ENCODE measurements at regions not wholly inside any gene's neighbourhood (a gene's known extent, or its start where the extent isn't known, plus 50 kb on each side); places are given as distances from the start of the nearest gene placed in this dataset.
A peak's percentile ranks its signal among the peaks of the same experiment; 100 is the strongest.

- no peak for DNase-seq
These were observed 1135.0 kb downstream of the GATA3 start for GRCh38 chr10:9189448-9189847.

- DNase-seq = no peak
These were observed 1138.6 kb downstream of the GATA3 start for GRCh38 chr10:9193120-9193519.

DNA sequence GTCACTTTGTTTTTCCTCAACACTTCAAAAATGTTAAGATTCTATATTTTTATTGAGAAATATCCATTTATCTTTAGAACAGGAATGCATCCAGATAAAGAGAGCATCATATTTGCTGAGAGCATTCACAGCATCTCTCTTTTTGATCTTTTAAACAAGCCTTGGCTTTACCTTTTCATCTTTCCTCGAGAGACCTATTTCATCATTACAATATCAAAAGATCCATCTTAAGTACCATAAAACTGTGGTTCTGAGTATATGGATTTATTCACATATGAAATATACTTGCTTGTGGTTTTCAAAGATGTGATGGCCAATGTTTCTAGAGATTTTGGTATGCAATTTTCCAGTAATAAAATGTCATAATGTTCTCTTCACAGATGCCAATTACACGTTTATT, 1140.9 kb downstream of the GATA3 start:
- DNase-seq = no peak

GRCh38 chr10:9198611-9199010, 1144.1 kb downstream of the GATA3 start:
- no peak for DNase-seq

DNA sequence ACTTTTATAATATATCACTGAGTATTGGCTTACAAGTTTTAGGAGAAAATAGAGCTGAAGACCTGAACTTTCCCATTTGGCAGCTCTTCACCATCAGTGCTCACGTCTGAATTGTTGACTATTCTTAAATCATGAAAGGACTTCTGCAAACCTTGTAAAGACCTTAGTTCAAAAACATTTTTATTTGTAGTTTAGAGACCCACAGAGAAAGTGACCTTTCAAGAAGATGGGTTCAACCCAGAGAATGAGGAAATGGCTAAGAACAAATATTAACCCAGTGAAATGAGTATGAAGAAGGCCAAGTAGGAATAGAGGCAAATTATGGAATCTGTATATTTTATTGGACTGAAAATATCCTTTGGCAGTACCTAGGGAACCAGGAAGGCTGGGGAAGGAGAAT, 1151.1 kb downstream of the GATA3 start:
- DNase-seq = no peak

DNA sequence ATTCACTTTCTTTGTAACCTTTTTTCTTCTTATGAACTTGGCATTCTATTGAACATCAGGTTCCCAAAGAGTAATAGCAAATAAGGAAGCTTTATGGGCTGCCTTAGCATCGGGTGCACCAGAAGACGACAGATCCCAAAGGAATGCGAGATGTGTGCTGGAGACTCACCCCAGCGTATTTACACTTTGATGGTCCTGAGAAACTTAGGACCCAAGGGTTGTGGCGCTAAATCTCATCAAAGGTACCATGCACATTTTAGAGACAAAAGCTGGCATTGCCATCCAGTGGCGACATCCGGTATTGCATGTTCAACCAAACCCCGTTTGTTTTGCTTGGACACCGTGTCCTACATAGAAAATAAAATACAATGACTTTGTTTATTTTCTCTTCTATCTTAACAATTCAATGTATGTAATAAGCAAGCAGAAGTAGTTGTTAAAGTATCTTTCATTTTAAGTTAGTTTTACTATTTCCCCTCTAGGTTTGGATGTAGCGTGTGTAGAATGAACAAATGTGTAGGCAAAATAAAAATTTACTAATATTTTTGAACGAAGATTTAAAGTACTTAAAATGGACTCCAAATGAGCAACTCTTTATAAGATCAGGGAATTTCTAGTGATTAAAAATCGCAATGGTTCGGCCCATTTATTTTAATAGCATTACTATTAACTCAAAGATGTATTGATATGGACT, 1154.8 kb downstream of the GATA3 start:
- DNase-seq = peak; percentile 69

DNA sequence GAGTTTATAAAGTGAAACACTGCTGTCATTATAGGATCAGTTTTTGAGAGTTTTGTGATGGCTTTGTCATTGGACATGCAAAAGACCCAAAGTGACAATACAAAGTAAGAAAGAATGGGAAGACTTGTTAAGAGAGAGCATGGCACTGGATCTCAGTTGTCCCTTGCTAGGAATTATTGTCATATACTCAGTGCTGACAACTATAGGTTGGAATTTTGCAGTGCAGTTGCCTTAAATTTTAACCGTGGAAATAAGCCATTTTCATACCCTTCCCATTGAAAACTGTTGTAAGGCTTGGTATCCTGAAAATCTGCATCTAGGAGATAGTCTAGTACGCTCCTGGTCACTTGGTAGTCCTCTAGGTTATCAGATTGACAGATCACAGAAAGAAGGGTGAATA, 1156.7 kb downstream of the GATA3 start:
- peak; percentile 20 for DNase-seq

DNA sequence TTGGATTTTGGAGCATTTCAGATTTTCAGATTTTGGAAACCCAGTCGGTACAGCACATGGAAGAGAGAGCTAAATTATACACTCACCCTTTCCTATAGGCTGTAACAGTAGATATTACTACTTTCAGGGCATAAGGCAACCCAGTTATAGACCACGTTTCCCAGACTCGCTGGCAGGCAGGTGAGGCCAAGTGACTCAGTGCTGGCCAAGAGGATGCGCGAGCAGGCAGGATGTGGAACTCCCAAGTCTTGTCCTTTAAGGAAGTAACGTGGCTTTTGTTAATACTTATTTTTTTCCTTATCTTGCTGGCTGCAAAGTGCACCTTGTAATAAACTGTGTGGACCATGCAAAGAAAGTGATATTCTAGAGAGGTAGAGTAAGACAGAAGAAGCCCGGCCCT, 1160.1 kb downstream of the GATA3 start:
- DNase-seq = no peak

DNA sequence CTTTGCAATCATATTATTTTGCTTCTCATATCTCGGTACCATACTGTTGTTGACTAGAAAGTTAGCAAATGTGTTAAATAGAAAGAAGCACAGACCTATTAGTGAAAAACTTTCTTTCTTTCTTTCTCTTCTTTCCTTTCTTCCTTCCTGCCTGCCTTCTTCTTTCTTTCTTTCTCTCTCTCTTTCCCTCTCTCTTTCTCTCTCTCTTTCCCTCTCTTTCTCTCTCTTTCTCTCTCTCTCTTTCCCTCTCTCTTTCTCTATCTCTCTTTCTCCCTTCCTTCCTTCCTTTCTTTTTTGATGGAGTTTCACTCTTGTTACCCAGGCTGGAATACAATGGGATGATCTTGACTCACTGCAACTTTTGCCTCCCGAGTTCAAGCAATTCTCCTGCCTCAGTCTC, 1160.6 kb downstream of the GATA3 start:
- no peak for DNase-seq

GRCh38 chr10:9219860-9220259, 1165.4 kb downstream of the GATA3 start:
- DNase-seq = no peak

- no peak for DNase-seq
These were observed 1168.4 kb downstream of the GATA3 start for GRCh38 chr10:9222917-9223316.

- peak; percentile 5 for DNase-seq
These were observed 1173.3 kb downstream of the GATA3 start for GRCh38 chr10:9227679-9228365.

GRCh38 chr10:9228771-9229170, 1174.3 kb downstream of the GATA3 start:
- DNase-seq = no peak

GRCh38 chr10:9229702-9230244, 1175.3 kb downstream of the GATA3 start:
- DNase-seq = no peak

DNA sequence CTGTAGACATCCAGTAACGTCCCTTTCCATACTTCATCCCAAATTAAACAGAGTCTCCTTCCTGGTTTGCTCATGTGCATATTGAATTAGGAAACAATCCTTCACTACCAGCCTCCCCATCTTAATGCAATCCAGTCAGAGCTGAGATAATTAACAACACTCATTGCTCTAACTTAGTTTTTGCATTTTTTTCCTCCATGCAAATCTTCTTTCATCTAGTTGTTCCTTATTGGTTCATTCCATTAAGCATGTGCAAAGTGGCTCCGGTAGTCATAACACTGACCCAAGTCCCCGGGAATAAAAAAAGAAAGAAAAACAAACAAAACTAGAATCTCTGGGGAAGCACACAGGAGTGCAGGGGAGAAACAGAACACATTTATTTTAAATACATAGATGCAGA, 1176.1 kb downstream of the GATA3 start:
- no peak for DNase-seq

GRCh38 chr10:9234191-9234590, 1179.7 kb downstream of the GATA3 start:
- no peak for DNase-seq

DNA sequence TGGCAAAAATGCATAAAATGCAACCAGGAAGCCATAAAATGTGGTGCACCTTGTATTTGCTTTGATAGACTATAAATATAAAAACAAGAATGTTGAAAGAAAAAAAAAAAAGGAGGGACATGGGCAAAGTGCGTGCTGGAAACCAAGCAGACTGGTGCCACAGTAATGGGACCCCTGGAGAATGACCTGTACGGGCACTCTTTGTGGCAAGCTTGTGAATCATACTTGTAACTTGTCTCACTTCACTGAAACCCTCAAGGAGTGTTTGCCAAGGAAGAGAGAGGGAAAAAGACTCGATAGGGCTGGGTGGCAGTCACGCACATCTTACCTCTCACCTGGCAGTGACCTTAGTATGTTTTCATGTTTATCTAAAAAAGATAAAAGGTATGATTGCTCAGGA, 1183.6 kb downstream of the GATA3 start:
- DNase-seq = no peak

DNA sequence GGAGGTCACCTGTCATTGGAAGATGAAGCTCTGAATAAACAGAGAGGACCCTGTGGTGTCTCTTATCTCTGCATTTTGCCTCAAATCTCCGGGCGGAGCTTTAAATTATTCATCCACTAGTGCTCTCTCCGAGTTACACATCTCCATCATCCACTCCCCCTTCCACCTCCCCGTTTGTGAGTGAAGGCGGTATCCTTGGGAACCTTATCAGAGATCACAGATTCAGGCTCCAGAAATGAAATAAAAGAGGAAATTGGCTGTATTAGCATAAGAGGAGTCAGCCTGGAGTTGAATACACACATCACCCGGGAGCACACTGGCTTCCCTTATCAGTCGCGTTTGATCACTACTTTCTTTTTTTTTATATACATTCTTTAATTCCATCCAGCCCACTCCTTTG, 1184.8 kb downstream of the GATA3 start:
- DNase-seq = no peak

DNA sequence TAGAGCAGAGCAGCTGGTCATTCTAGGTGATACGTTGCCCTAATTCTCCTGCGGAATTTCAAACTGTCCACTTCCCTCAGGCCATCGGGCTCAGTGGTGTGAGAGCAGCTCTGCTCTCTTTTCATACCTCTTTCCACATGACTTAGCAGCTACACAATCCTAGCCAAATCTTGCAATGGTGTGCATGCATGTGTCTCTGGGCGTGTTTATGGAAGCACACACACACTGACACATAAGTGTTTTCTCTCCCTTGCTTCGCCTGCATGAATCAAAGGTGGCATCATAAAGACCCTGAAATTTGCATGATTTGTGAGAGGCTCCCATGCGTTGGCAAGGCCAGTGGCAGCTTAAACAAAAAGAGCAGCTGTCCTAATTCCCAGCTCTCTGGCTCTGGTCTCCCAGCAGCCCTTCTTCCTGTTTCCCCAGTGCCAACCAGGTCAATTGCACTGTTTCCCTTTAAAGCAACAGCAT, 1189.5 kb downstream of the GATA3 start:
- DNase-seq = no peak

GRCh38 chr10:9244864-9245263, 1190.4 kb downstream of the GATA3 start:
- DNase-seq = no peak

- DNase-seq = peak; percentile 5
These were observed 1198.6 kb downstream of the GATA3 start for GRCh38 chr10:9253121-9253520.

DNA sequence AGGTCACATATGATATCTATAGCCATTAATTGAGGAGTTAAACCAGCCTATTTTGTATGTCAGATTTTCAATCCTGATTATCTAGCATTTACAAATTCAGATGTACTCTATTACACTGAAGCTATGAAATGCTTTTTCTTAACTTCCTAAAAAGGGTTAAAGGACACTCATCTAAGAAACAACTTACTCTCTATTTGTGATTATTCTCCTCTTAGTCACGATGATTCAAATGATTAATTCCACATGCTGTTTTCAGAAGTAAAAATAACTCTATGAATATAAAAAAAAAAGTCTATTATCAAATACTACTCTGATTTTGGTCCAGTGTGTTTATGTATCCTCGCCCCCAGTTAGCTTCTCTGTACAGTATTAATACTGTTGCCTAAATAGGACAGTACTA, 1199.9 kb downstream of the GATA3 start:
- DNase-seq = no peak

- no peak for DNase-seq
These were observed 1206.2 kb downstream of the GATA3 start for GRCh38 chr10:9260690-9261089.

DNA sequence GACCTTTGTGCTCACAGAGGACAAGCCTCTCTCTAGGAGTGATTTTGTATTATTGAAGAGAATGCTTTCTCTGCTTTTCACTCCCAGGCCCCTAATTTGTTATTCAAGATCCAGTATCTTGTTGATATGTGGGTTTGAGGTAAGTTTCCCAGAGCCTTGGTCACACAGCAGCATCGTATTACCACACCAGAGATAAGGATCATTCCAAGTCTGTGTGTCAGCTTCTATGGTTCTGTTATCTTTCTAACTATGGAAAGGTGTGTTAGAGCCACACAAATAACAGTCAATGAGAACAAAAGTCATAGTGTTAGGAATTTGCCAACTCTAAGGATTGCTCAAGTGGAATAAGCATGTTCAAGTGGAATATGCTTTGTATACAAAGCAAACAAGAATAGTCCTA, 1208.3 kb downstream of the GATA3 start:
- DNase-seq = no peak

DNA sequence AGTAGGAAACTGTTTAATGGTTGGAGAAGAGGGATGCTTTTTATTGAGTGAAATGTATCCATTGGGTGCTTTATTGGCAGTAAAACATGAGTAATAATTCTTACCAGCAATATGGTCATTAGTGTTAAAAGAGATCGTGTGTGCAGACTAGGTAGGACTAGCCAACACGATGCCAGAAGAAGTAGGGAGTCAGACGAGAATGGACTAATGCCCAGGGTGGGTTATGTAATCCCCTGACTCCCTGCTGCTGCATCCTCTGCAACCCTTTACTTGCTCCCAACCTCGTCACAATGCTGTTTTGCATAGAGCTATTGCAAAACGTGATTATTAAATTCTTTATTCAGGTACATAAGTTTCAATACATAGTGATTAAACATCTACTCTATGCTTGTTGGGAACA, 1213.7 kb downstream of the GATA3 start:
- no peak for DNase-seq

All from DMS53 (cell line).